ENCODE measurements at regions not wholly inside any gene's neighbourhood (a gene's known extent, or its start where the extent isn't known, plus 50 kb on each side); places are given as distances from the start of the nearest gene placed in this dataset.

GRCh38 chr2:168310580-168310979 is 63.2 kb upstream of the STK39 start:
- intact Hi-C loops (cut with micrococcal nuclease; ENCODE audit: unreplicated experiment): no loop called here
- CTCF ChIA-PET: no interaction called here
- no peaks in the 10 kb centered on the region for H3K36me3 Mint-ChIP-seq (ENCODE audit: insufficient read depth, unreplicated experiment)
- no peaks in the 10 kb centered on the region for H3K4me1 Mint-ChIP-seq (ENCODE audit: low read depth, unreplicated experiment)
- H3K27ac Mint-ChIP-seq (ENCODE audit: unreplicated experiment): no peak overlapping the region
- peaks cover 24% of the 10 kb centered on the region for H3K9me3 Mint-ChIP-seq (ENCODE audit: unreplicated experiment)
- no peaks in the 10 kb centered on the region for H3K9me3 ChIP-seq
- H3K36me3 ChIP-seq (ENCODE audit: control insufficient read depth, insufficient read depth, low read length): no peaks in the 10 kb centered on the region
- BruUV-seq (replicated peaks): no TSS peak
- DNase-seq: no peak
- POLR2A ChIA-PET: no interaction called here
- H3K27me3 Mint-ChIP-seq (ENCODE audit: insufficient read depth, unreplicated experiment): peaks cover 5% of the 10 kb centered on the region
- H3K27me3 ChIP-seq (replicated peaks; ENCODE audit: control insufficient read depth, insufficient read depth, low read length): no peaks in the 10 kb centered on the region
- TF ChIP-seq, protein P1, sequence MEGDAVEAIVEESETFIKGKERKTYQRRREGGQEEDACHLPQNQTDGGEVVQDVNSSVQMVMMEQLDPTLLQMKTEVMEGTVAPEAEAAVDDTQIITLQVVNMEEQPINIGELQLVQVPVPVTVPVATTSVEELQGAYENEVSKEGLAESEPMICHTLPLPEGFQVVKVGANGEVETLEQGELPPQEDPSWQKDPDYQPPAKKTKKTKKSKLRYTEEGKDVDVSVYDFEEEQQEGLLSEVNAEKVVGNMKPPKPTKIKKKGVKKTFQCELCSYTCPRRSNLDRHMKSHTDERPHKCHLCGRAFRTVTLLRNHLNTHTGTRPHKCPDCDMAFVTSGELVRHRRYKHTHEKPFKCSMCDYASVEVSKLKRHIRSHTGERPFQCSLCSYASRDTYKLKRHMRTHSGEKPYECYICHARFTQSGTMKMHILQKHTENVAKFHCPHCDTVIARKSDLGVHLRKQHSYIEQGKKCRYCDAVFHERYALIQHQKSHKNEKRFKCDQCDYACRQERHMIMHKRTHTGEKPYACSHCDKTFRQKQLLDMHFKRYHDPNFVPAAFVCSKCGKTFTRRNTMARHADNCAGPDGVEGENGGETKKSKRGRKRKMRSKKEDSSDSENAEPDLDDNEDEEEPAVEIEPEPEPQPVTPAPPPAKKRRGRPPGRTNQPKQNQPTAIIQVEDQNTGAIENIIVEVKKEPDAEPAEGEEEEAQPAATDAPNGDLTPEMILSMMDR (IDR thresholded peaks at IDR 0.05; ENCODE audit: insufficient read depth in 1 of 2, low read depth in 1 of 2, low read length in 1 of 2, severe bottlenecking in 1 of 2, unreplicated experiment in 1 of 2): no peak
- no peak overlapping the region for H3K4me3 Mint-ChIP-seq (ENCODE audit: unreplicated experiment)
- H3K4me3 ChIP-seq (ENCODE audit: low read depth, low read length): no peak overlapping the region
- no peaks in the 10 kb centered on the region for H3K4me1 ChIP-seq

DNA sequence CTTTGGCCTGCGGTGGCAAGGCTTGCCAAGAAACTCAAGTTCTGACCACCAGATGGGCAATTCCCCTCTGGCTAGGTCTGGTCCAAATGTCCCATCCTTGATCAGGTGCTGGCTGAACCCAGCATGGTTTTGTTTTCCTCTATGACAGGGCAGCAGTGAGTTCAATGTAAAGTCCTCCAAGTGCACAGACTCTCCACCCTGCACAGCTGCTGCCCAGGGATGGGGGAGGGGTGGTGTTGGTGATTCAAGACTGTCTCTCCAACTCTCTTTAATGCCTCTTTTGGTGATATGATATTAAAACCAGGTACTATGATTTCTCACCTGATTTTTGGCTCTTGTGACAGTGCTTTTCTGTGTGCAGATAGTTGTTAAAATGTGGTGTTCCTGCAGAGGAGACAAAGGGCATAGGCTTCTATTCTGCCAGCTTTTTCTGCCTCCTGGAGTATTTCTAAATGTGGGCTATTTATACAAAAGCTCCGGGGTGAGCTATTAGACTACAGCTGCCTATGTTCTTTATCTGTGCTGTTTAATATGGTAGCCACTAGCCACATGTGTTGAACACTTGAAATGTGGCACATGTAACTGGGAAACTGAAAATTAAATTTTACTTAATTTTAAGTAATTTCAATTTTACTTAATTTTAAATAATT is 64.0 kb upstream of the STK39 start:
- POLR2A ChIA-PET: no interaction called here
- no TSS peak for BruUV-seq (replicated peaks)
- no peak overlapping the region for H3K4me3 ChIP-seq (ENCODE audit: low read depth, low read length)
- no peak overlapping the region for H3K4me3 Mint-ChIP-seq (ENCODE audit: unreplicated experiment)
- intact Hi-C loops (cut with micrococcal nuclease; ENCODE audit: unreplicated experiment): no loop called here
- CTCF ChIA-PET: no interaction called here
- H3K9me3 Mint-ChIP-seq (ENCODE audit: unreplicated experiment): peaks cover 16% of the 10 kb centered on the region
- H3K36me3 Mint-ChIP-seq (ENCODE audit: insufficient read depth, unreplicated experiment): no peaks in the 10 kb centered on the region
- no peak for DNase-seq
- H3K27me3 ChIP-seq (replicated peaks; ENCODE audit: control insufficient read depth, insufficient read depth, low read length): no peaks in the 10 kb centered on the region
- H3K36me3 ChIP-seq (ENCODE audit: control insufficient read depth, insufficient read depth, low read length): no peaks in the 10 kb centered on the region
- H3K4me1 Mint-ChIP-seq (ENCODE audit: low read depth, unreplicated experiment): no peaks in the 10 kb centered on the region
- peaks cover 5% of the 10 kb centered on the region for H3K27me3 Mint-ChIP-seq (ENCODE audit: insufficient read depth, unreplicated experiment)
- H3K9me3 ChIP-seq: no peaks in the 10 kb centered on the region
- no peaks in the 10 kb centered on the region for H3K4me1 ChIP-seq
- no peak overlapping the region for H3K27ac Mint-ChIP-seq (ENCODE audit: unreplicated experiment)
- TF ChIP-seq, protein P1 (IDR thresholded peaks at IDR 0.05; ENCODE audit: insufficient read depth in 1 of 2, low read depth in 1 of 2, low read length in 1 of 2, severe bottlenecking in 1 of 2, unreplicated experiment in 1 of 2): no peak

GRCh38 chr2:168312036-168312822 is 64.8 kb upstream of the STK39 start:
- DNase-seq: no peak
- POLR2A ChIA-PET: no interaction called here
- Mint-ChIP-seq H3K9me3 (ENCODE audit: unreplicated experiment) (peaks cover 8% of the 10 kb centered on the region), H3K27ac (ENCODE audit: unreplicated experiment) (no peak overlapping the region), H3K27me3 (ENCODE audit: insufficient read depth, unreplicated experiment) (peaks cover 5% of the 10 kb centered on the region), H3K4me1 (ENCODE audit: low read depth, unreplicated experiment) (no peaks in the 10 kb centered on the region), H3K4me3 (ENCODE audit: unreplicated experiment) (no peak overlapping the region), H3K36me3 (ENCODE audit: insufficient read depth, unreplicated experiment) (no peaks in the 10 kb centered on the region)
- intact Hi-C loops (cut with micrococcal nuclease; ENCODE audit: unreplicated experiment): no loop called here
- H3K27me3 ChIP-seq (replicated peaks; ENCODE audit: control insufficient read depth, insufficient read depth, low read length): no peaks in the 10 kb centered on the region
- H3K4me1 ChIP-seq: no peaks in the 10 kb centered on the region
- TF ChIP-seq, protein P1 (IDR thresholded peaks at IDR 0.05; ENCODE audit: insufficient read depth in 1 of 2, low read depth in 1 of 2, low read length in 1 of 2, severe bottlenecking in 1 of 2, unreplicated experiment in 1 of 2): no peak
- no peaks in the 10 kb centered on the region for H3K9me3 ChIP-seq
- no TSS peak for BruUV-seq (replicated peaks)
- no peaks in the 10 kb centered on the region for H3K36me3 ChIP-seq (ENCODE audit: control insufficient read depth, insufficient read depth, low read length)
- H3K4me3 ChIP-seq (ENCODE audit: low read depth, low read length): no peak overlapping the region
- CTCF ChIA-PET: no interaction called here

Data from Caco-2 (cell line).